ENCODE measurements at regions not wholly inside any gene's neighbourhood (a gene's known extent, or its start where the extent isn't known, plus 50 kb on each side); places are given as distances from the start of the nearest gene placed in this dataset.
A peak's percentile ranks its signal among the peaks of the same experiment; 100 is the strongest.

DNA sequence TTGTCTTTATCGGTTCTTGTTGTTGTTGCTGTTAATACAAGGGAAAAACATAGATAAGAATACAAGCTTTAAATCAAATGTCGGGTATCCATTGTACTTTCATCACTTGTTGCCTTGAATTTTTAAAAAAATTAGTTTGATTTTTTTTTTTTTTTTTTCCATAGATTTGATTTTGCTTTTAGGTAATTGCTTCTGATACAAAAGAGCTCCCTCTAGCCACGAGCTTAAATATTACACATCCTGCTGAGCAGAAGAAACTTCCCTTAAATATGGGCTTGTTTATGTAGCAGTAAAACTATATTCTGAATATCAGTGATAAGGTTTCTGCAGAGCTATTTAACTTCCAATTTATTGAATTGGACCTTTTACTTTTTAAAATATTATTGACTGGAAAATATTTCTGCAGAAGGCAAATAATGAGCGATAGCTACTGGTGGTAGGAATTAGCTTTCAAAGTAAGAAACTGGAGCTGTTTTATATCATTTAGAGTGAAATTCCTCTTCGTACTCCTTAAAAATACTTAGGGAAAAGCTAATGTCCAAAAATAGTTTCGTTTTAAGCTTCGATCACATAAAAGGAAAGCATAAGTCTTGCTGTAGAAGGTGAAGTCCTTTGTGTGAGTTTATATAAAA is 216.9 kb downstream of the POLR1F start:
- no peak overlapping the region for H3K4me3 ChIP-seq (replicated peaks in 1 of 3; ENCODE audit: low read depth in 2 of 3, low read length in 3 of 3)
- H3K79me2 ChIP-seq (ENCODE audit: insufficient read depth, low read length): no peaks in the 10 kb centered on the region
- H4K20me1 ChIP-seq (ENCODE audit: insufficient read depth, low read length): no peaks in the 10 kb centered on the region
- no peak overlapping the region for H3K4me2 ChIP-seq (replicated peaks; ENCODE audit: extremely low read depth, low read length, poor library complexity, severe bottlenecking)
- TF ChIP-seq, protein P1, sequence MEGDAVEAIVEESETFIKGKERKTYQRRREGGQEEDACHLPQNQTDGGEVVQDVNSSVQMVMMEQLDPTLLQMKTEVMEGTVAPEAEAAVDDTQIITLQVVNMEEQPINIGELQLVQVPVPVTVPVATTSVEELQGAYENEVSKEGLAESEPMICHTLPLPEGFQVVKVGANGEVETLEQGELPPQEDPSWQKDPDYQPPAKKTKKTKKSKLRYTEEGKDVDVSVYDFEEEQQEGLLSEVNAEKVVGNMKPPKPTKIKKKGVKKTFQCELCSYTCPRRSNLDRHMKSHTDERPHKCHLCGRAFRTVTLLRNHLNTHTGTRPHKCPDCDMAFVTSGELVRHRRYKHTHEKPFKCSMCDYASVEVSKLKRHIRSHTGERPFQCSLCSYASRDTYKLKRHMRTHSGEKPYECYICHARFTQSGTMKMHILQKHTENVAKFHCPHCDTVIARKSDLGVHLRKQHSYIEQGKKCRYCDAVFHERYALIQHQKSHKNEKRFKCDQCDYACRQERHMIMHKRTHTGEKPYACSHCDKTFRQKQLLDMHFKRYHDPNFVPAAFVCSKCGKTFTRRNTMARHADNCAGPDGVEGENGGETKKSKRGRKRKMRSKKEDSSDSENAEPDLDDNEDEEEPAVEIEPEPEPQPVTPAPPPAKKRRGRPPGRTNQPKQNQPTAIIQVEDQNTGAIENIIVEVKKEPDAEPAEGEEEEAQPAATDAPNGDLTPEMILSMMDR (IDR thresholded peaks at IDR 0.05): peak; percentile 53
- no peaks in the 10 kb centered on the region for H3K36me3 ChIP-seq (replicated peaks in 1 of 2; ENCODE audit: control insufficient read depth in 1 of 2, insufficient read depth in 2 of 2, low read length in 2 of 2)
- Mint-ChIP-seq H3K36me3 (no peaks in the 10 kb centered on the region), H3K27me3 (ENCODE audit: low read depth in 3 of 3) (no peaks in the 10 kb centered on the region), H3K4me3 (no peak overlapping the region), H3K27ac (no peak overlapping the region), H3K4me1 (no peaks in the 10 kb centered on the region), H3K9me3 (peaks cover 0 to 8% (median 4%) of the 10 kb centered on the region in 7 donors)
- intact Hi-C loops (cut with micrococcal nuclease): no loop called here
- no peak overlapping the region for H2AFZ ChIP-seq (ENCODE audit: insufficient read depth, low read depth, low read length, poor library complexity, severe bottlenecking)
- no peaks in the 10 kb centered on the region for H3K4me1 ChIP-seq (ENCODE audit: control insufficient read depth in 1 of 2, insufficient read depth in 2 of 2, low read length in 2 of 2)
- no peak overlapping the region for H3K27ac ChIP-seq (ENCODE audit: low read depth in 1 of 2, low read length in 2 of 2)
- H3K27me3 ChIP-seq (ENCODE audit: control insufficient read depth in 2 of 2, insufficient read depth in 2 of 2, low read length in 2 of 2): no peaks in the 10 kb centered on the region
- DNase-seq: no peak
- peaks cover 5 to 15% of the 10 kb centered on the region in 2 donors for H3K9me3 ChIP-seq (replicated peaks in 1 of 2; ENCODE audit: control insufficient read depth in 1 of 2, insufficient read depth in 1 of 2, low read length in 2 of 2)
- H3K9ac ChIP-seq (ENCODE audit: insufficient read depth, low read length, poor library complexity, severe bottlenecking): no peak overlapping the region
- WGBS (ENCODE audit: insufficient coverage): 100% methylated on average over 1 of the region's 7 CpGs

DNA sequence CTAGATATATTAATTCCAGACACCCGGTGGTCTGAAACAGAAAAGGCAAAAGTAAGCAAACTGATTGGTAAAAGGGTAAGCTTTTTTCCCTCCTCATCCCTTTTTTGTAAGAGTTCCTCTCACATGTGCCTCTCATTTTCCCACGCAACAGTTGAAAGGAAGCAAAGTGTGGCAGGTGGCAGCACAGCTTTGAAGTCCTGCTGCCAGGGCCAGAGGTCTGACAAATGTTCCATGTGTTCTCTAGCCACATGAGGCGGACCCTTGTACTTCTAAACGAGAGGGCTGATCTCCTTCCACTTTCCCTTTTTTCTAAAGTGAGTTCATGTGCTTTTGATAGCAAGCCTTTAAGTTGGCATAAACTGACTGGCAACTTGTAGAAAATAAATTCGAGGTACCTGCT is 217.5 kb downstream of the POLR1F start:
- H3K27me3 Mint-ChIP-seq (ENCODE audit: low read depth in 3 of 3): no peaks in the 10 kb centered on the region
- no peaks in the 10 kb centered on the region for H3K36me3 ChIP-seq (replicated peaks in 1 of 2; ENCODE audit: control insufficient read depth in 1 of 2, insufficient read depth in 2 of 2, low read length in 2 of 2)
- intact Hi-C loops (cut with micrococcal nuclease): no loop called here
- H3K9ac ChIP-seq (ENCODE audit: insufficient read depth, low read length, poor library complexity, severe bottlenecking): no peak overlapping the region
- TF ChIP-seq, protein P1 (IDR thresholded peaks at IDR 0.05): no peak
- no peak overlapping the region for H3K27ac ChIP-seq (ENCODE audit: low read depth in 1 of 2, low read length in 2 of 2)
- H3K36me3 Mint-ChIP-seq: no peaks in the 10 kb centered on the region
- H2AFZ ChIP-seq (ENCODE audit: insufficient read depth, low read depth, low read length, poor library complexity, severe bottlenecking): no peak overlapping the region
- no peak for DNase-seq
- H3K4me3 Mint-ChIP-seq: no peak overlapping the region
- no peak overlapping the region for H3K4me3 ChIP-seq (replicated peaks in 1 of 3; ENCODE audit: low read depth in 2 of 3, low read length in 3 of 3)
- H3K27ac Mint-ChIP-seq: no peak overlapping the region
- H4K20me1 ChIP-seq (ENCODE audit: insufficient read depth, low read length): no peaks in the 10 kb centered on the region
- H3K4me2 ChIP-seq (replicated peaks; ENCODE audit: extremely low read depth, low read length, poor library complexity, severe bottlenecking): no peak overlapping the region
- 85% methylated on average over 2 of the region's 5 CpGs for WGBS (ENCODE audit: insufficient coverage)
- H3K79me2 ChIP-seq (ENCODE audit: insufficient read depth, low read length): no peaks in the 10 kb centered on the region
- peaks cover 0 to 10% (median 4%) of the 10 kb centered on the region in 7 donors for H3K9me3 Mint-ChIP-seq
- H3K9me3 ChIP-seq (replicated peaks in 1 of 2; ENCODE audit: control insufficient read depth in 1 of 2, insufficient read depth in 1 of 2, low read length in 2 of 2): peaks cover 5 to 15% of the 10 kb centered on the region in 2 donors
- H3K27me3 ChIP-seq (ENCODE audit: control insufficient read depth in 2 of 2, insufficient read depth in 2 of 2, low read length in 2 of 2): no peaks in the 10 kb centered on the region
- no peaks in the 10 kb centered on the region for H3K4me1 Mint-ChIP-seq
- H3K4me1 ChIP-seq (ENCODE audit: control insufficient read depth in 1 of 2, insufficient read depth in 2 of 2, low read length in 2 of 2): no peaks in the 10 kb centered on the region

Measured in CD14-positive monocyte (primary cell).